Stimulated activated CD4-positive, alpha-beta T cell treated with anti-CD3 and anti-CD28 coated beads, Interleukin-4, amount 100 ng/mL, for 48 hours (primary cell): ENCODE measurements at regions not wholly inside any gene's neighbourhood (a gene's known extent, or its start where the extent isn't known, plus 50 kb on each side); places are given as distances from the start of the nearest gene placed in this dataset.
"Not testable (repeated sequence)": the region's sequence is repeated elsewhere in the genome, so short reads cannot be mapped to it uniquely, and the experiment has no call there.

Source experiments
- DNase-seq, 2 donors: peaks; one replicate each; pipeline ENCODE4 v3.0.0-alpha.2; 2020; ENCODE audit warnings: low read depth in 2 of 2

- DNase-seq: no peak
These were observed 1596.2 kb downstream of the MRPL39 start for GRCh38 chr21:24011087-24011486.

DNA sequence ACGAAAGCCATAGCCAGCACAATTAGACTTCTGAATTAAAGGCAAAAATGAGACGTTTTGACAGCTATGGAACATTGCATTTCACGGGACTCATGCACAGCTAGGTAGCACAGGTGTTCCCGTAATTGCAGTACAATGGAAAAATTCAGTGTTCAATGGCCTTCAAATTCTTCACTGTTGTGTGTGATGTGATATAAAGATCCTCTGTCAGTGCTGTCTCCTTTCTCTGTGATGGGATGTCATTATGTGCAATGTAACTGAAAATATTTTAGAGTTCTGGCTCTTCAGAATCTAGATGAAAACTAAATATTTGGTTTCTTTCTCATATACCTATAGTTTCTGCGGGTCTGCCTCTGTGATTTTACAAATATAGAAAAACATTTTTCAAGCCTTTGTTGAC lies 1599.7 kb downstream of the MRPL39 start:
- no peak for DNase-seq

- no peak for DNase-seq
These were observed 1620.3 kb downstream of the MRPL39 start for GRCh38 chr21:23986987-23987386.

- DNase-seq: no peak
These were observed 1621.1 kb downstream of the MRPL39 start for GRCh38 chr21:23986214-23986613.

DNA sequence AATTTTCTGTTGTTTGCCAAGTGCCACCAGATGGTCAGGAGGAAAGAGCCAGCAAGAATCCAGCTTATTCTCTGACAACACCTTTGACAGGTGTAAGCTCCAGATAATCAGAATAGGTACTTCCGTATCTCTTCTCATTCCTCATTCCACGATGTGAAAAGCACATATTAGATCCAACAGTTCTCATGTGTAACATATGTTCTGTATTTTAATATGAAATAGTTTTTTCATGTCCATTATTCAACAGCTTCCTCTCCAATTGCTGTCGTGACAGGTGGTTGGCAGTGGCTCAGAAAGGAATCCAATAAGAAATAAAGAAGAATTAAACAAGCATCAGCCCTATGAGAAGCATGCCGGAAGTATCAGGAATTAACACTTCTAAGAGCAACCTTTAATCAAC lies 1624.7 kb downstream of the MRPL39 start:
- no peak for DNase-seq

GRCh38 chr21:23977971-23978370 lies 1629.3 kb downstream of the MRPL39 start:
- DNase-seq: no peak

DNA sequence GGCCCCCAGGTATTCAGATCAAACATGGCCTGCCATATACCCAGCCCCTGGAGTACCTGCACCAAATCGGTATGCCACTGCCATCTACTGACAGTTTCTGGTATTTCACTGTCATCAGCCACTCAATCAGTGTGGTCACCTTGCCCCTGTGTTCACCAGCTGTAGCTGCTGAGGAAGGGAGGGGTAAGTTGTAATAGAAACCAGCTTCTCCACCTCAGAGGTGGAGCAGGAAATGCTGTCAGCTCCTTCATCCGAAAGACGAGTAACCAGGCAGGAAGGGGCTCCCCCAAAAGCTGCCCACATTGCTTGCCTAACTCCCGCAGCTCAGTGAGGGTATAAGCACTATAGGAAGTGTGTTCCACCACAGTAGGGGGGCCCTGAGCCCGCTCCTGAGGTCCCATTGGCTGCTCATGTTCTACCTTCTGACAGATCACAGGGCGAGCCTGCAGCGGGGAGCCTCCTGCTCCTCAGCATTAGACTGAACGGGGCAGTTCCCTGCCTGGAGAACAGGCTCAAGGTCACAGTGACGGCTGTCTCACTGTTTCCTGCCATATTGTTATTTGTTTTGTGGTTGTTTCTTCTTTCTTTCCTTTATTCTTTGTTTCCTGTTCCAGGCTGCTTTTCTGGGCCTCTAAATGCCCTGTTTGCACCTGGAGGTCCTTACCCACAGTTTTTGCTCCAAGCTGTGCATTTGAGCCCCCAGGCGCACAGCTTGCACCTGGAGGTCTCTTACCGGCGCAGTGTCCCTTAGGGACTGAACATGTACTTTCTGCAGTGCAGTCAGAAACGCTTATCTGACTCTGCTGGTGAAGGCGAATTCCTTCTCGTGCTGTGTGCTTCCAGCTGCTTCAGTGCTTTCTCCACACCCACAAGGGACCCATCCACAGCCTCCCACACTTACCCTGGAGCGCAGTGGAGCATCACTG lies 1638.3 kb downstream of the MRPL39 start:
- peak; percentile 48 to 51 for DNase-seq

DNA sequence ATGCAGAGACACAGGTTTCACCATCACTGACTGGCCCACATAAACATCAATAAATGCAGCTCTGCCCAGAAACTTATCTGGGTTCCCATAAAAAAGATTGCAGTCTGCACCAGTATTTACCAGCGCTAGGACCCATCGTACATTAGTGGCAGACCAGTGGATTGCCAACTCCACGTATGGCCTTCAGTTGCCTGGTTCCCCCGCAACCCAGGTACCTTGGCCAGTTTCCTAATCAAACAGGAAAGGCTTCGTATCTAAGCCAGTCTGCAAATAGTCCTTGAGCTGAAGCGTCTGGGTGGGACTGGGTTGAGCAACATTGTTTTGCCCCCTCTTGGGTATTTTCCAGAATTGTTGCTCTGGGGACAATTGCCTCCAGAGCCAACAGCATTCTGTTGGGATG lies 1639.3 kb downstream of the MRPL39 start:
- DNase-seq: no peak

DNA sequence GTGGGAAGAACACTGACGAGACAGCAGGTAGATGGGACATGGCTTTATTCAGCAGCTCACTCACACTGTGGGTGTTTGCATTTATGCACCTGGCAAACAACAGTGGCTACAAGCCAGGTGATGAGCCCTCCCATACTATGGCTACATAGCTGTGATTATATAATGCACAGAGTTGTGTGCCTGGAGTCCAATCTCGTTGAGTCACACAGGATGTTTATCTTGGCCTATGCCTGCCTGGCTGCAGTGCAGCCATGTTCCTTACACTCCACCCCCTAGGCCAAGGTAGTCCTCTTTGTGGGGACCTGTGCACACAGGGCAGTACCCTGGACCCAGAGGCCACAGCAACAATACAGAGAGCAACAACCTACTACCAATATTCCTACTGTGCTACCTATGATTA lies 1643.8 kb downstream of the MRPL39 start:
- no peak for DNase-seq

DNA sequence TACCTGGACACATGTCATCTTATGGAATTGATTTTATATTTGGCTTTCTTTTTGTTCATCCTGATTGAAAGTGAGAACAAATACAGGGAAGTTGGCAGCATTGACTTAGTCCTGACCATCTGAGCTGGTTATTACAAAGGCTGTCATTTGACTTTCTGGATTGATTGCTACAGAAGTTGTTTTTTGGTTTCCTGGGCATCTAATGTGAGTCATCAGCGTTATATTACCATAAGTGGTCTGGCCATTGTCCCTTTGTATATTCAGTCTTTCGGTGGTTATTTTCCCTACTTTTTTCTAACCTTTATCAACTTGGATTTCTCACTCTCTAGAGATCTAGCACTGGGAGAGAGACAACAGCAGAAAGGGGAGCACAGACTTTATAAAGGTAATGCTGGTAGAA lies 1646.5 kb downstream of the MRPL39 start:
- DNase-seq: no peak

DNA sequence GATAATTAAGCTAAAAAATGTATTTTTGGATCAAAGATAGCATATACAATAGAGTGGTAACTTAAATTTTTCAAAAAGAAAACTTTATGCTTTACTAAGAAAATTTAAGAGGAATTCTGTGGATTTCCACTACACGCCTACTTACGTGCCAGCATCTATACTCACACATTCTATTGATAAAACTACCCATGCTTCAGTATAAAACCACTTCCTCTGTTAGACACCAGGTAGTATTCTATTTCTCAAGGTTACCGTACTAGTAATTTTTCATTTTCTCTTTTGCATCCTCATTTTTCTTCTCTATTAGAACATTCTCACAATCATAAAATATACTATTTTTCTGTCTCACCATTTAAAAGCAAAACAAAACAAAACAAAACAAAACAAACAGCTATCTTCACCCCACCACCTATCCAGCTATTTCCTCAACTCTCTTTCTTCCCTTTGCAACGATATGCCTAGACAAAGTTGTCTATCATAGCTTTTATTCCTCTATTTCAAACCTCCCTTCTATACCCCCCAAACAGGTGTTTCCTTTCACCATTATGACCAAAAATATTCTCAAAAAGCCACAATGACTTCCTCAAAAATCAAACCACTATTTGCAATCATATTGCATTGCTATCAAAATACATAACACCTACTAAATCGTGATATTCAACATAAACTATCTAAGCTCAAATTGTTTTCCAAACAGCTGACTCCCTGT lies 1652.0 kb downstream of the MRPL39 start:
- no peak for DNase-seq

GRCh38 chr21:23952269-23952668 lies 1655.0 kb downstream of the MRPL39 start:
- no peak for DNase-seq

GRCh38 chr21:23951251-23951650 lies 1656.0 kb downstream of the MRPL39 start:
- no peak for DNase-seq

DNA sequence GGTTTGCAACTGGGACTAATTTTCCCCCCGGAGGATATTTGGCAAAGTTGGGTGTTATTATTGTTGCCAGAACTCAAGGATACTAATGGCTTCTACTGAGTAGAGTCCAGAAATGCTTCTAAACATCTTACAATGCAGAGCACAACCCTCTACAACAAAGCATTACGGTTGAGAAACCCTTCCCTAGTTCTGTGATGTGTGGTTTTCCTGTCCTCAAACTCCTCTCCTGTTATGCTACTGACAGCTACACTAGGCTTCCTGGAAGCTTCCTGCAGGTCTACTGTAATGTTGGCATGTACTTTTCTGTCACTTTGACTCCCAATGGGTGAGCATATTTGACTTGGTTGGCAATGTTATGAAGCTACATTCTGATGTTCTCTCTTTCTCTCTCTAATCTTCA lies 1656.9 kb downstream of the MRPL39 start:
- DNase-seq: no peak

DNA sequence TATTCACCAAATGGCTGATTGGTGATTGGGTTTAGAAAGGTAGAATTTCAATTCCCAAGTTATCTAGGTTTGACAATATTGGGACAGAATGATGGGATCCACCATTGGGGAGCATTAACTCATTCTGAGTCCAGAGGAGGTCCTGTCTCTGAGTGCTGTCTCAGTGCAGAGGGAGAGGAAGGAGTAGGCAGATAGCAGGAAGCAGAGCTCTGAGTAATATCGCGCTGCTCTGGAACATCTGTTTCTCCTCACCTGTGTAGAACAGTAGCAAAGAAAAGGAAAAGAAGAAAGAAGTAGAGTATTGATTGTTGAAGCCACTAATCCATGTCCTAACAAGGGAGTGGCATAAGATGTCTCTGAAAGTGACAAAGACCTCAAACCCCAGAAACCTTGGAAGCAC lies 1657.8 kb downstream of the MRPL39 start:
- no peak for DNase-seq

DNA sequence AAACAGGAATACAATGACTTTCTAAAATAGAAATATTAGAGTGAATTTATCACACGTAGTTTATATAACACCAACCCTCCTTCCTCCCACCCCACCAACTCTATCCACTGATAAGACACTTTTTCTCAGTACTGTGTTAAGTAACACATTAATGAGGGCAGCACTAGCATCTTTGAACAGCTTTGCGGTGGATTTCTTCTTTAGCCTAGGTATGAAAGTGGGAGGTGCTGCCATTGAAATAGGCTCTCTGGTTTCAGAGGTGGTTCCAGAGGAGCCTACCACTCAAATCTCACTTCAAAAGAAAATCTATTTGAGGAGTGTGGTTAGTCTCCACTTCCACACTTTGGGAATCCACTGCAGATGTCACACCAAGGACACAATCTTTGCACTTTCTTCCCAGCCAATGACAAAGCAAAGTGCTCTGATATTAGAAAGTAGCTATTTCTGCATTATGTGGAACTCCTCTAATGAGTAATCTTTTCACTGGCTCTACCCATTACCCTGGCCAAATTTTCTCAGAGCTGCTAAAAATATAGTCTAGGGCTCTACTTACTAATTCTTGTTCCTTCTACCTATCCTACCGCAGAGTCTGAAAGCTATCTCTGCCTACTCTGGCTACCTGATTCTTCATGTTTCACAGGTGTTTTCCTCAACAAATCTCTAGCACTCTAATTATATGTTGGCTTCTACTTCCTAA lies 1667.8 kb downstream of the MRPL39 start:
- no peak for DNase-seq

GRCh38 chr21:23936991-23937390 lies 1670.3 kb downstream of the MRPL39 start:
- DNase-seq: no peak

GRCh38 chr21:23936224-23936623 lies 1671.1 kb downstream of the MRPL39 start:
- no peak for DNase-seq

- no peak for DNase-seq
These were observed 1676.7 kb downstream of the MRPL39 start for GRCh38 chr21:23930565-23930964.

- not testable (repeated sequence) for DNase-seq
These were observed 1680.9 kb downstream of the MRPL39 start for GRCh38 chr21:23926430-23926829.

DNA sequence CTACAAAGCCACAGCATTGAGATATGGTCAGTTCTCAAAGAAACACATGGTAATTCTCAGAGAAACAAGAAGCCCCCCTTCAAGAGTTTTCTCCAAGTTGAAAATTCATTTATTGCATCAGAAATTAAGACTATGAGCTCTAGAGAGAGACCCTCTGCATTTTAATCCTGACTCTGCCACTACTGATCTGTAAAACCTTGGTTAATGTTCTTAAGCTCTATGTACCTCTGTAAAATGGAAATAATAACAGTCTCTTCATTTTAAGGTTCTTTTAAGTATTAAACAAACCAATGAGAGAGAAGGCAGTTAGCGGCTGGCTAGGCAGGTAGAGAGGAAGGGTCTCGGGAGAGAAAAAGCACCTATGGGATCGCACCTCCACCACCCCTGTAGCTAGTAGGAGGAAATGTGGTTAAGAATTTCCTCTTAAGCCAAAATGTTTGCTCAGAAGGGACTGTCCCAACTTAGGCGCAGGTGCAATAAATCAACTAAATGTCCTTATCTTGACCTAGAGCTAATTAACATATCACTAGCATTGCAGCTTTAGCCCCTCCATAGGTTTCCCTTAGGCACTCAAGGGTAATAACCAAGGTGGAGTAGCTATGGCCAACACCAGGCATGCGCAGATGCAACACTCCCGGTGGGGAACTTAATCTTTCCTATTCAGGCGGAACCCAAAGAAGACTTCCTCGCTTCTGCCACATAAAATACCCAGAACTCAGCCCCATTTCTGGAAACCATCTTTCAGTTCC lies 1685.4 kb downstream of the MRPL39 start:
- DNase-seq: no peak

GRCh38 chr21:23900727-23901126 lies 1706.6 kb downstream of the MRPL39 start:
- DNase-seq: no peak
